HEK293 (cell line): ENCODE measurements at regions not wholly inside any gene's neighbourhood (a gene's known extent, or its start where the extent isn't known, plus 50 kb on each side); places are given as distances from the start of the nearest gene placed in this dataset.

Source experiments
- CTCF ChIA-PET: fragments of 350-600 bp; formaldehyde crosslinking; extraction: SDS; loops from one replicate; lab custom pipeline; 2021; ENCODE audit warnings: antibody characterized with exemption; lab: Yijun Ruan, JAX
- POLR2A ChIA-PET: fragments of 300-600 bp; formaldehyde crosslinking; extraction: SDS; loops from one replicate; lab custom pipeline; 2020; ENCODE audit warnings: antibody characterized with exemption, inconsistent platforms; lab: Yijun Ruan, JAX
- H3K27ac ChIP-seq: fragments of 200-500 bp; sonication (Bioruptor generic); 2 replicates; pipeline ENCODE4 v1.5.1; 2014; ENCODE audit warnings: low read depth, low read length, control low read depth, inconsistent platforms; ENCODE audit errors: extremely low read depth
- H3K36me3 ChIP-seq, 2 experiments: fragments of 200-500 bp in 1 of 2; sonication (Bioruptor generic) in 1 of 2; 1 replicate in 1 of 2; 2 replicates in 1 of 2; pipeline ENCODE4 v1.5.1; 2014 to 2017; ENCODE audit warnings: inconsistent platforms in 2 of 2, low read length in 2 of 2; ENCODE audit not compliant: control insufficient read depth in 2 of 2, insufficient read depth in 1 of 2
- H3K4me1 ChIP-seq: fragments of 200-500 bp; sonication (Bioruptor generic); 2 replicates; pipeline ENCODE4 v1.5.1; 2014; ENCODE audit warnings: mild to moderate bottlenecking, low read length, inconsistent platforms; ENCODE audit not compliant: control insufficient read depth, insufficient read depth
- H3K4me3 ChIP-seq: 2 replicates; pipeline ENCODE4 v1.5.1; 2011; ENCODE audit warnings: low read depth, mild to moderate bottlenecking, control low read depth, low read length, moderate library complexity
- H3K9me3 ChIP-seq: fragments of 200-500 bp; sonication (Bioruptor generic); 2 replicates; pipeline ENCODE4 v1.5.1; 2014; ENCODE audit warnings: low read depth, low read length, inconsistent platforms; ENCODE audit not compliant: control insufficient read depth, insufficient read depth
- IKZF3 ChIP-seq: fragments of 450-650 bp; IDR thresholded peaks from 2 replicates; pipeline ENCODE4 v1.5.0; 2018; ENCODE audit warnings: missing biosample characterization, mild to moderate bottlenecking, missing genetic modification characterization, moderate library complexity
- KLF8 ChIP-seq: fragments of 450-650 bp; formaldehyde crosslinking; IDR thresholded peaks from 2 replicates; pipeline ENCODE4 v1.5.1; 2016; ENCODE audit warnings: missing biosample characterization, missing genetic modification characterization
- MEIS1 ChIP-seq: sonication (generic); formaldehyde crosslinking; IDR thresholded peaks from 2 replicates; pipeline ENCODE4 v1.8.1; 2022; ENCODE audit warnings: missing genetic modification reagents, mild to moderate bottlenecking, borderline replicate concordance
- OSR2 ChIP-seq: fragments of 450-650 bp; formaldehyde crosslinking; IDR thresholded peaks from 2 replicates; pipeline ENCODE4 v1.5.1; 2016; ENCODE audit warnings: missing biosample characterization, missing genetic modification characterization
- ZFHX2 ChIP-seq: fragments of 450-650 bp; formaldehyde crosslinking; conservative IDR thresholded peaks from 2 replicates; pipeline ENCODE4 v1.5.1; 2016; ENCODE audit warnings: missing biosample characterization, missing genetic modification characterization
- ZIC2 ChIP-seq: fragments of 450-650 bp; formaldehyde crosslinking; IDR thresholded peaks from 2 replicates; pipeline ENCODE4 v1.5.1; 2016; ENCODE audit warnings: missing biosample characterization, missing genetic modification characterization
- ZNF157 ChIP-seq: fragments of 450-650 bp; formaldehyde crosslinking; IDR thresholded peaks from 2 replicates; pipeline ENCODE4 v1.5.1; 2016; ENCODE audit warnings: missing biosample characterization, missing genetic modification characterization
- ZNF350 ChIP-seq: fragments of 450-650 bp; formaldehyde crosslinking; IDR thresholded peaks from 2 replicates; pipeline ENCODE4 v1.5.0; 2017; ENCODE audit warnings: missing biosample characterization, mild to moderate bottlenecking, missing genetic modification characterization
- ZNF37A ChIP-seq: fragments of 450-650 bp; IDR thresholded peaks from 2 replicates; pipeline ENCODE4 v1.5.1; 2018; ENCODE audit warnings: missing biosample characterization, missing genetic modification characterization
- ZNF391 ChIP-seq: fragments of 450-650 bp; formaldehyde crosslinking; IDR thresholded peaks from 2 replicates; pipeline ENCODE4 v1.5.1; 2016; ENCODE audit warnings: low read depth, missing biosample characterization, missing genetic modification characterization, borderline replicate concordance
- ZNF426 ChIP-seq: fragments of 450-650 bp; formaldehyde crosslinking; IDR thresholded peaks from 2 replicates; pipeline ENCODE4 v1.5.1; 2017; ENCODE audit warnings: missing biosample characterization, missing genetic modification characterization, mild to moderate bottlenecking, inconsistent platforms, moderate library complexity
- ZNF510 ChIP-seq: fragments of 450-650 bp; formaldehyde crosslinking; IDR thresholded peaks from 2 replicates; pipeline ENCODE4 v1.5.1; 2018; ENCODE audit warnings: mild to moderate bottlenecking, missing genetic modification characterization, missing biosample characterization; ENCODE audit not compliant: insufficient replicate concordance
- ZNF529 ChIP-seq: fragments of 450-650 bp; formaldehyde crosslinking; IDR thresholded peaks from 2 replicates; pipeline ENCODE4 v1.5.1; 2017; ENCODE audit warnings: missing genetic modification characterization, missing biosample characterization; ENCODE audit not compliant: insufficient replicate concordance
- ZNF596 ChIP-seq: fragments of 450-650 bp; IDR thresholded peaks from 2 replicates; pipeline ENCODE4 v1.5.0; 2018; ENCODE audit warnings: missing biosample characterization, mild to moderate bottlenecking, missing genetic modification characterization, moderate library complexity
- ZNF624 ChIP-seq: fragments of 450-650 bp; formaldehyde crosslinking; IDR thresholded peaks from 2 replicates; pipeline ENCODE4 v1.5.1; 2017; ENCODE audit warnings: missing biosample characterization, missing genetic modification characterization
- TF ChIP-seq, protein P1 (sequence below): fragments of 450-650 bp; formaldehyde crosslinking; IDR thresholded peaks from 2 replicates; pipeline ENCODE4 v1.5.1; 2016; ENCODE audit warnings: missing biosample characterization, missing genetic modification characterization, borderline replicate concordance
- TF ChIP-seq, protein P2 (sequence below): fragments of 450-650 bp; formaldehyde crosslinking; conservative IDR thresholded peaks from 2 replicates; pipeline ENCODE4 v1.5.1; 2016; ENCODE audit warnings: low read depth, missing biosample characterization, missing genetic modification characterization
- TF ChIP-seq, protein P3 (sequence below): fragments of 450-650 bp; formaldehyde crosslinking; IDR thresholded peaks from 2 replicates; pipeline ENCODE4 v1.5.1; 2016; ENCODE audit warnings: missing biosample characterization, missing genetic modification characterization

DNA sequence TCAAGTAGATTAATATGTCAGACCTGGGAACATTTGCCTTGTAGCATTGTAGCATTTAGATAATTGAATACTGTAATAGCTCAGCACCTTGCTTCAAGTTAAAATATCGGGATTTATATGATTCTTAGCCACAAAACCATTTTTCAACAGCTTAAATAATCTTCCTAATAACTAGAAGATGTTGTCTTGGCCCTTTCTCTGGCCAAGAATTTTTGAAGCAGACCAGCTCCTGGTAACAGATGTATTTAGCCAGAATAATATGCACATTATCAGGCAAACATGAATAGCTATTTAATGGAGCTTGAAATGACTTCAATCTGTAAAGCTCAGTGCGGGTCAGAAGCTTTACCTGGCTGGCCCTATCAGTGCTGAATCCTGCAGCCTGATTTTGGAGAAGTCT is 913.1 kb downstream of the AACS start (continued):
- TF ChIP-seq, protein P1, sequence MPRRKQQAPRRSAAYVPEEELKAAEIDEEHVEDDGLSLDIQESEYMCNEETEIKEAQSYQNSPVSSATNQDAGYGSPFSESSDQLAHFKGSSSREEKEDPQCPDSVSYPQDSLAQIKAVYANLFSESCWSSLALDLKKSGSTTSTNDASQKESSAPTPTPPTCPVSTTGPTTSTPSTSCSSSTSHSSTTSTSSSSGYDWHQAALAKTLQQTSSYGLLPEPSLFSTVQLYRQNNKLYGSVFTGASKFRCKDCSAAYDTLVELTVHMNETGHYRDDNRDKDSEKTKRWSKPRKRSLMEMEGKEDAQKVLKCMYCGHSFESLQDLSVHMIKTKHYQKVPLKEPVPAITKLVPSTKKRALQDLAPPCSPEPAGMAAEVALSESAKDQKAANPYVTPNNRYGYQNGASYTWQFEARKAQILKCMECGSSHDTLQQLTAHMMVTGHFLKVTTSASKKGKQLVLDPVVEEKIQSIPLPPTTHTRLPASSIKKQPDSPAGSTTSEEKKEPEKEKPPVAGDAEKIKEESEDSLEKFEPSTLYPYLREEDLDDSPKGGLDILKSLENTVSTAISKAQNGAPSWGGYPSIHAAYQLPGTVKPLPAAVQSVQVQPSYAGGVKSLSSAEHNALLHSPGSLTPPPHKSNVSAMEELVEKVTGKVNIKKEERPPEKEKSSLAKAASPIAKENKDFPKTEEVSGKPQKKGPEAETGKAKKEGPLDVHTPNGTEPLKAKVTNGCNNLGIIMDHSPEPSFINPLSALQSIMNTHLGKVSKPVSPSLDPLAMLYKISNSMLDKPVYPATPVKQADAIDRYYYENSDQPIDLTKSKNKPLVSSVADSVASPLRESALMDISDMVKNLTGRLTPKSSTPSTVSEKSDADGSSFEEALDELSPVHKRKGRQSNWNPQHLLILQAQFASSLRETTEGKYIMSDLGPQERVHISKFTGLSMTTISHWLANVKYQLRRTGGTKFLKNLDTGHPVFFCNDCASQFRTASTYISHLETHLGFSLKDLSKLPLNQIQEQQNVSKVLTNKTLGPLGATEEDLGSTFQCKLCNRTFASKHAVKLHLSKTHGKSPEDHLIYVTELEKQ (tag by site-specific recombination): no peak
- TF ChIP-seq ZNF596: no peak
- no peak for TF ChIP-seq ZNF157 (tag by site-specific recombination)
- TF ChIP-seq ZNF350 (tag by site-specific recombination): no peak

DNA sequence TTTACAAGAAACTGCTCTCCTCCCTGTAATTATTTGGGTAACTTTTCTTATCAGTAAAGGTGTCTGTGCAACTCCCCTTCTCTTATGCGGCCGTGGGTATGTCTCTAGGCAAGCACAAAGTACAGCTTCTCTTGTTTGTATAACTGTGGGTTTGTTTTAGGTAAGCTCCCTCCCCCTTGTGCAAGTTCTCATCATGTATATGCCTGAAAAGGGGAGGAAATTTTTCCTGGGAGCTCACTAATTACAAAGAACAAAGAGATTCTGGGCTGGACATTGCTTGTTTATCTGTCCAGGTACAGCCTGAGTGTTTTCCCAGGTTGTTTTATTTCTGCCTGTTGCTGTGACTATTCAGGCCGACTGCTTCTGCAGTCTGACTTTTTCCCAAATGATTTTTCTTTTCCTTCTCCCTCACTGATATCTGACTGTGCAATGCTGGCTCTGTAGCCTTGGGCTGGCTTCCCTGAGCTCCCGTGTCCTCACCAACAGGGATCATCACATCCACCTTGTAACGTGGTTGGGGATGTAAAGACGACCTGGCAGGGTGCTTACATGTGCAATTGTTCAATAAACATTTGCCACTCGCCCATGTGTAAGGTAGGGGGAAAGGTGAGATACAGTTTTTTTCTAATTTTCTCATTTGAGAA is 916.5 kb downstream of the AACS start:
- TF ChIP-seq ZNF391: no peak
- Histone ChIP-seq H3K36me3 (no peaks in the 10 kb centered on the region), H3K4me3 (no peak overlapping the region), H3K9me3 (no peaks in the 10 kb centered on the region), H3K27ac (no peak overlapping the region), H3K4me1 (no peaks in the 10 kb centered on the region)
- CTCF ChIA-PET: no interaction called here
- POLR2A ChIA-PET: no interaction called here

DNA sequence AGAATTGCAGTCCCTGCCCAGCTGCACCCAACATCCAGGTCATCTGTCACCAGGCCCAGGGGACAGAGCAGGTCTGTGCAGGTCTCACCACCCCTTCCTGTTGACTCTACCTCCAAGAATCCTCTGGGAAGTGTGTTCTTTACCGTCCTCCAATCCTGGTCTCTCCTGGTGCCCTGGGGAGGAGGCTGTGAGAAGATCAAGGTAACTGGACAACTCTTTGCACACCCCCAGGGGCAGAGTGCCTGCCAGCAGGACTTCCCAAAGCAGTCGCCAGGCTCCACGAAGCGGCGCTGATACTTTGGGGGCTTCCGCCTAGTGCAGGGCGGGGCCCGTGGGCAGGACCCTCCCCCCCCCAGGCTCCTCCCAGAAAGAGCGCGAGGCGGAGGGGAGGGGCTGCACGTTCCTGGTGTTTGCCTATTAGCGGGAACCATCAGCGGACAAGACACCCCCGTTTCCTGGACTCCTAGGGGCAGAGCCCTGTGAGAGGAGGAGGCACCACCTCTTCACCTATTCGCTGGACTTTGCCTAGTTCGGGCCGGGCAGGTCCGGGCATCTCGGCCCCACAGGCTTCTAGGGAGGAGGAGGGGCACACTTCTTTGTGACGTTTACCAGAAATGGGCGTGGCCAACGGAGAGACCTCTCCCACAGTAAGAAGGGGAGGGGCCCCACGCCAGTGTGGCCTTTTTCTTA is 918.0 kb downstream of the AACS start:
- Histone ChIP-seq H3K9me3 (no peaks in the 10 kb centered on the region), H3K4me1 (no peaks in the 10 kb centered on the region), H3K36me3 (no peaks in the 10 kb centered on the region), H3K4me3 (no peak overlapping the region), H3K27ac (no peak overlapping the region)
- no peak for TF ChIP-seq ZIC2 (tag by site-specific recombination)
- no peak for TF ChIP-seq ZNF529 (tag by site-specific recombination)
- no peak for TF ChIP-seq ZNF624 (tag by site-specific recombination)
- no peak for TF ChIP-seq ZFHX2 (tag by site-specific recombination)
- no peak for TF ChIP-seq ZNF37A (tag by site-specific recombination)
- ChIA-PET CTCF (no interaction called here), POLR2A (no interaction called here)

DNA sequence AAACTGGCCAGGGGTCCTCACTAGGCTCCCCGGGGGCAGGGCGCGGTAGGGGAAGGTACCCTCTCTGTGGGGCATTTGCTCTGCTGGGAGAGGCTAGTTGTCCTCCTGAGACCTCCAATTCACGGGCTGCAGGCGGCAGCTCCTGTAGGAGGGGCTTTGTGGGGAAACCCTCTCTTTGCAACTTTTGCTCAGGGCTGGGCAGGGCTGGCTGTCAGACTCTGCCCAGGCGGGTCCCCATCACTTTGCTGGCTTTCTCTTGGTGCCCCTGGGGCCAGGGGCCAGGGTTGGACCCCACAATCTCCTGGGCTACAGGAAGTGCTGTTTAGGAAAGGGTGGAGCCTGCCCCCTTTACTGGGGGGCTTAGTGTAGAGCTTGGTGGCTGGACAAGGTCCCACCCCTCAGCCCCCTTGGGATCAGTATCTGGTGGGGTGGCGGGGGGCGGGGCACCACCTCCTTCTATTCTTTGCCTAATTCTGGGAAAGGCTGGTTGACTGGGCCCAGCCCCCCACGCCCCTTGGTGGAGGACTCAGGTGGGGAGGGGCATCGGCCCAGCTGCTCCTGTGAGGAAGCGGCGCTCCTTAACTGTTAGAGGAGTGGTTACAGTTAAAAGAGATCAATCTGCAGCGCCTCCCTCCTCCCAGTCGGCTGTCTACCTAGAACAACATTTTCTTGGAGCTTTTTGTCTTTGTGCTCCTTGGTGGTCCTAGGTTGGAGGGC is 918.7 kb downstream of the AACS start:
- H3K4me3 ChIP-seq: no peak overlapping the region
- H3K4me1 ChIP-seq: no peaks in the 10 kb centered on the region
- POLR2A ChIA-PET: no interaction called here
- no peaks in the 10 kb centered on the region for H3K9me3 ChIP-seq
- H3K27ac ChIP-seq: no peak overlapping the region
- no peaks in the 10 kb centered on the region for H3K36me3 ChIP-seq
- CTCF ChIA-PET: no interaction called here
- TF ChIP-seq OSR2 (tag by site-specific recombination) (no peak), ZNF510 (tag by site-specific recombination) (no peak), KLF8 (tag by site-specific recombination) (no peak), MEIS1 (CRISPR knock-in tag) (no peak), ZNF426 (tag by site-specific recombination) (no peak), IKZF3 (no peak)
- TF ChIP-seq, protein P2, sequence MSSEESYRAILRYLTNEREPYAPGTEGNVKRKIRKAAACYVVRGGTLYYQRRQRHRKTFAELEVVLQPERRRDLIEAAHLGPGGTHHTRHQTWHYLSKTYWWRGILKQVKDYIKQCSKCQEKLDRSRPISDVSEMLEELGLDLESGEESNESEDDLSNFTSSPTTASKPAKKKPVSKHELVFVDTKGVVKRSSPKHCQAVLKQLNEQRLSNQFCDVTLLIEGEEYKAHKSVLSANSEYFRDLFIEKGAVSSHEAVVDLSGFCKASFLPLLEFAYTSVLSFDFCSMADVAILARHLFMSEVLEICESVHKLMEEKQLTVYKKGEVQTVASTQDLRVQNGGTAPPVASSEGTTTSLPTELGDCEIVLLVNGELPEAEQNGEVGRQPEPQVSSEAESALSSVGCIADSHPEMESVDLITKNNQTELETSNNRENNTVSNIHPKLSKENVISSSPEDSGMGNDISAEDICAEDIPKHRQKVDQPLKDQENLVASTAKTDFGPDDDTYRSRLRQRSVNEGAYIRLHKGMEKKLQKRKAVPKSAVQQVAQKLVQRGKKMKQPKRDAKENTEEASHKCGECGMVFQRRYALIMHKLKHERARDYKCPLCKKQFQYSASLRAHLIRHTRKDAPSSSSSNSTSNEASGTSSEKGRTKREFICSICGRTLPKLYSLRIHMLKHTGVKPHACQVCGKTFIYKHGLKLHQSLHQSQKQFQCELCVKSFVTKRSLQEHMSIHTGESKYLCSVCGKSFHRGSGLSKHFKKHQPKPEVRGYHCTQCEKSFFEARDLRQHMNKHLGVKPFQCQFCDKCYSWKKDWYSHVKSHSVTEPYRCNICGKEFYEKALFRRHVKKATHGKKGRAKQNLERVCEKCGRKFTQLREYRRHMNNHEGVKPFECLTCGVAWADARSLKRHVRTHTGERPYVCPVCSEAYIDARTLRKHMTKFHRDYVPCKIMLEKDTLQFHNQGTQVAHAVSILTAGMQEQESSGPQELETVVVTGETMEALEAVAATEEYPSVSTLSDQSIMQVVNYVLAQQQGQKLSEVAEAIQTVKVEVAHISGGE (tag by site-specific recombination): no peak
- TF ChIP-seq, protein P3, sequence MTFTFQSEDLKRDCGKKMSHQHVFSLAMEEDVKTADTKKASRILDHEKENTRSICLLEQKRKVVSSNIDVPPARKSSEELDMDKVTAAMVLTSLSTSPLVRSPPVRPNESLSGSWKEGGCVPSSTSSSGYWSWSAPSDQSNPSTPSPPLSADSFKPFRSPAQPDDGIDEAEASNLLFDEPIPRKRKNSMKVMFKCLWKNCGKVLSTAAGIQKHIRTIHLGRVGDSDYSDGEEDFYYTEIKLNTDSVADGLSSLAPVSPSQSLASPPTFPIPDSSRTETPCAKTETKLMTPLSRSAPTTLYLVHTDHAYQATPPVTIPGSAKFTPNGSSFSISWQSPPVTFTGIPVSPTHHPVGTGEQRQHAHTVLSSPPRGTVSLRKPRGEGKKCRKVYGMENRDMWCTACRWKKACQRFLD (tag by site-specific recombination): no peak
